ENCODE measurements at regions not wholly inside any gene's neighbourhood (a gene's known extent, or its start where the extent isn't known, plus 50 kb on each side); places are given as distances from the start of the nearest gene placed in this dataset.
"Not testable (repeated sequence)": the region's sequence is repeated elsewhere in the genome, so short reads cannot be mapped to it uniquely, and the experiment has no call there.

- TF ChIP-seq CTCF (IDR thresholded peaks at IDR 0.05; ENCODE audit: low read length); EZH2 (IDR thresholded peaks at IDR 0.05; ENCODE audit: borderline replicate concordance, low read length): not testable (repeated sequence)
Measured at GRCh38 chr22:23450821-23451220, 129.3 kb downstream of the IGLL1 start.

Measured in OCI-LY1 (cell line).